Hematopoietic multipotent progenitor cell treated with erythropoietin and hydrocortisone succinate and interleukin-3 and kit ligand, for 4 days (in vitro differentiated cells): ENCODE measurements at regions not wholly inside any gene's neighbourhood (a gene's known extent, or its start where the extent isn't known, plus 50 kb on each side); places are given as distances from the start of the nearest gene placed in this dataset.

Experiments used
- DNase-seq: peaks from one replicate; pipeline ENCODE4 v3.0.0-alpha.2; 2015

- DNase-seq: no peak
Observed at GRCh38 chr1:4330805-4331766, 323.3 kb upstream of the AJAP1 start.

GRCh38 chr1:4331767-4332163, 322.6 kb upstream of the AJAP1 start:
- DNase-seq: no peak

GRCh38 chr1:4336507-4336906, 317.9 kb upstream of the AJAP1 start:
- DNase-seq: no peak

- DNase-seq: no peak
Observed at GRCh38 chr1:4341421-4341820, 313.0 kb upstream of the AJAP1 start.

- peak; percentile 10 for DNase-seq
Observed at GRCh38 chr1:4344065-4344732, 310.2 kb upstream of the AJAP1 start.

GRCh38 chr1:4345094-4345493, 309.3 kb upstream of the AJAP1 start:
- DNase-seq: no peak

GRCh38 chr1:4346131-4346530, 308.3 kb upstream of the AJAP1 start:
- no peak for DNase-seq

GRCh38 chr1:4351453-4351852, 303.0 kb upstream of the AJAP1 start:
- DNase-seq: no peak

GRCh38 chr1:4353090-4353856, 301.1 kb upstream of the AJAP1 start:
- DNase-seq: no peak

GRCh38 chr1:4355839-4356238, 298.6 kb upstream of the AJAP1 start:
- DNase-seq: no peak

GRCh38 chr1:4362314-4363044, 291.9 kb upstream of the AJAP1 start:
- DNase-seq: no peak

- DNase-seq: no peak
Observed at GRCh38 chr1:4366091-4366490, 288.3 kb upstream of the AJAP1 start.

- DNase-seq: no peak
Observed at GRCh38 chr1:4367230-4367777, 287.1 kb upstream of the AJAP1 start.

GRCh38 chr1:4369335-4369734, 285.1 kb upstream of the AJAP1 start:
- no peak for DNase-seq

- no peak for DNase-seq
Observed at GRCh38 chr1:4371849-4372248, 282.6 kb upstream of the AJAP1 start.

- no peak for DNase-seq
Observed at GRCh38 chr1:4375812-4376211, 278.6 kb upstream of the AJAP1 start.

GRCh38 chr1:4379451-4380175, 274.8 kb upstream of the AJAP1 start:
- no peak for DNase-seq

GRCh38 chr1:4380564-4381168, 273.7 kb upstream of the AJAP1 start:
- DNase-seq: no peak

GRCh38 chr1:4393191-4393590, 261.2 kb upstream of the AJAP1 start:
- no peak for DNase-seq

- no peak for DNase-seq
Observed at GRCh38 chr1:4394366-4394765, 260.0 kb upstream of the AJAP1 start.

GRCh38 chr1:4395158-4395557, 259.3 kb upstream of the AJAP1 start:
- DNase-seq: no peak
